GM12864 (cell line): ENCODE measurements at regions not wholly inside any gene's neighbourhood (a gene's known extent, or its start where the extent isn't known, plus 50 kb on each side); places are given as distances from the start of the nearest gene placed in this dataset.
"Not testable (repeated sequence)": the region's sequence is repeated elsewhere in the genome, so short reads cannot be mapped to it uniquely, and the experiment has no call there.

ENCODE experiments used
- DNase-seq: peaks from one replicate; pipeline ENCODE4 v3.0.0-alpha.2; 2011; ENCODE audit warnings: low read depth
- H3K4me3 ChIP-seq: 2 replicates; pipeline ENCODE4 v1.5.1; 2011; ENCODE audit warnings: mild to moderate bottlenecking, low read depth, low read length, control low read depth
- TF ChIP-seq, protein P1 (sequence below): IDR thresholded peaks from 2 replicates; pipeline ENCODE4 v1.5.1; 2011; ENCODE audit warnings: low read depth, mild to moderate bottlenecking, moderate library complexity, low read length, control low read depth, inconsistent platforms; ENCODE audit errors: missing control alignments

DNA sequence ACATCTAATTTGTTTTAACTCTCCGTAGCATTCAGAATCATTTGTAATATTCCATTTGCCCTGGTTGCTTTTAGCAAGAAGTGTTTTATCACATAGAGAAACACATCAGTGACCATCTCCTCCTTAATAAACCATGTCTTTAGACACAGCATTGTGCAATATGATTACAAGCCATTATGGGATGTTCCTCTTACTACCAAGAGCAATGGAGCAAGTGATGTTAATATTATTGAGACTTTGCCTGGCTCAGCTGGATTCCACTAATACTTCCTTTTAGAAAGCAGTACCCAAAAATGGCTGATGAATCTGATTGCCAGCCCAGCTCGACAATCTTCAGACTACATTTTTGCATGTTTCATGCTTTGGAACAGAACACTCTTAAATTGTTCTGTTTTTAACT lies 364.2 kb downstream of the OSTF1 start:
- H3K4me3 ChIP-seq, result no peak overlapping the region
- no peak for DNase-seq
- TF ChIP-seq, protein P1, sequence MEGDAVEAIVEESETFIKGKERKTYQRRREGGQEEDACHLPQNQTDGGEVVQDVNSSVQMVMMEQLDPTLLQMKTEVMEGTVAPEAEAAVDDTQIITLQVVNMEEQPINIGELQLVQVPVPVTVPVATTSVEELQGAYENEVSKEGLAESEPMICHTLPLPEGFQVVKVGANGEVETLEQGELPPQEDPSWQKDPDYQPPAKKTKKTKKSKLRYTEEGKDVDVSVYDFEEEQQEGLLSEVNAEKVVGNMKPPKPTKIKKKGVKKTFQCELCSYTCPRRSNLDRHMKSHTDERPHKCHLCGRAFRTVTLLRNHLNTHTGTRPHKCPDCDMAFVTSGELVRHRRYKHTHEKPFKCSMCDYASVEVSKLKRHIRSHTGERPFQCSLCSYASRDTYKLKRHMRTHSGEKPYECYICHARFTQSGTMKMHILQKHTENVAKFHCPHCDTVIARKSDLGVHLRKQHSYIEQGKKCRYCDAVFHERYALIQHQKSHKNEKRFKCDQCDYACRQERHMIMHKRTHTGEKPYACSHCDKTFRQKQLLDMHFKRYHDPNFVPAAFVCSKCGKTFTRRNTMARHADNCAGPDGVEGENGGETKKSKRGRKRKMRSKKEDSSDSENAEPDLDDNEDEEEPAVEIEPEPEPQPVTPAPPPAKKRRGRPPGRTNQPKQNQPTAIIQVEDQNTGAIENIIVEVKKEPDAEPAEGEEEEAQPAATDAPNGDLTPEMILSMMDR, result no peak

DNA sequence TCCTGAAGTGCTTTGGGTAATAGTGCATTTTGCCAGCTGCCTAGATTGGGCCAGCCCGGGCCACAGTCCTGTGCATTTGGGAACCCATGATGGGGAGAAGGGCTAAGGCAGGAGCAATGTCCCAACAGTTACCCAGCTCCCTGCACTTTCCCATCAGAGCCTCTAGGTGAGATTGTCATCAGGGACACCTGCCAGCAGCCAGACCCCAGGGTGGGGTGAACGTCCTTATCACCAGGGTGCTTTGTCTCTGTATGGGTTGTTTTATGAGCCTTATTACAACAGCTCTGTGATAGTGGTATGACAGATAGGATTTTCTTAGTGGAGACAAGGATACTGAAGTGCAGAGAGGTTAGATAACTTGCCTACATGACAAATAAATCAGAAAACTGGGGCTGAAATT lies 365.7 kb downstream of the OSTF1 start:
- DNase-seq, result no peak
- no peak overlapping the region for H3K4me3 ChIP-seq
- TF ChIP-seq, protein P1, result no peak

DNA sequence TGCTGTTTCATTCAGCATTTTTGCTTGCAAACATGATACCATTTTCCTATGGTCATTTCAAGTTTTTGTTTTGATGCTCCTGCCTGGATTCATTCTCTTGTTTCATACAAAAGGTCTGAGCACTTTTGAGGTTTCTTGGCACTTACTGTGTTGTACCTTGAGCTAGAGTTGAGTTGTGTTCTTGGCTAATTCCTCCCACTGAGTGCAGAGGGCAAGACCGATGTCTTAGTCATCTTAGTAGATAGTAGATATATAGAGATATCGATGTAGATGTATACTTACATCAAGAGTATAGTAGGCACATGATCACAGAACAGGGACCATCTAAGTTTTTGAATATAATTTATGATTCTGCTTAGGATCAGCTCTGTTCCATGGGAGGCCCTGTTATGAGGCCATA lies 366.6 kb downstream of the OSTF1 start:
- TF ChIP-seq, protein P1, result no peak
- DNase-seq, result no peak
- H3K4me3 ChIP-seq, result no peak overlapping the region

DNA sequence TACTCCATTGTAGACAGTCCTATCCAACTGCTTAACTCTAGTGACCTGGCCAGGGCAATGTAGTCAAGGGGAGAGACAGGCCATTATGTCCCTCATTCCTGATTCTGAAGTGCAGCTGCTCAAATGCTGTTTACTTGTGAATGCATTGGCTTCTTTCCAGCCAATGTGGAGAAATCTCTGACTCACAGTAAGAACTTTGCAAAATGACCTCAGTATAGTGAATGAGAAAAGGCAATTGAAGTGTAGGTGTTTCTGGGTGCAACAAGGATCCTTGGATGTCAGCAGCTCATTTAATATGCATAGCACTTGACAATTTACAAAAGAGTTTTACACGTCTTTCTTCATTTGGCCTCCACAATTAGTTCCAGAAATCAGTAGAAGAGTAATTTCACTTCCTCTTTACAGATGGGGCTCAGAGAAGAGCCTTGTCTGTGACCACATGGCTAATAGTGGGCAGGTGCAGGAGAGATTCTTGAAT lies 367.2 kb downstream of the OSTF1 start:
- no peak overlapping the region for H3K4me3 ChIP-seq
- peak; percentile 18 for DNase-seq
- TF ChIP-seq, protein P1, result no peak

DNA sequence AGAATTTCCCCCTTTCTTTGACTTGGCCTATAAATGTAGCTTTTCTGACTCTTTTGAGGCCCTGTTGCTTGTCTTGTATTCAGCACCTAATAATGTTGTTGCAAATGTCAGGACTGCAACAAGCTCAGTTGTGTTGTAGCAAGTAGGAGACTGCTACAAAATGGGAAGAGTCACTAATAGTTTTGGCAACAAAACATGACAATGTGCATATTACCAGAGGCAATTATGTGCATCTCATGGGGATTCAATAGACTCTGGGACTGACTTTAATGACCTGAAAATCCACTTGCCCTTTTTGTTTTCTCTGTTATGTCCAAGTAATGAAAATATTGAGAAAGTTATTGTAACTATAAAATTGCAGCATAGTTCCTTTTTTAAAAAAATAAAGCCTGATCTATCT lies 368.4 kb downstream of the OSTF1 start:
- DNase-seq, result no peak
- H3K4me3 ChIP-seq, result no peak overlapping the region
- TF ChIP-seq, protein P1, result no peak

DNA sequence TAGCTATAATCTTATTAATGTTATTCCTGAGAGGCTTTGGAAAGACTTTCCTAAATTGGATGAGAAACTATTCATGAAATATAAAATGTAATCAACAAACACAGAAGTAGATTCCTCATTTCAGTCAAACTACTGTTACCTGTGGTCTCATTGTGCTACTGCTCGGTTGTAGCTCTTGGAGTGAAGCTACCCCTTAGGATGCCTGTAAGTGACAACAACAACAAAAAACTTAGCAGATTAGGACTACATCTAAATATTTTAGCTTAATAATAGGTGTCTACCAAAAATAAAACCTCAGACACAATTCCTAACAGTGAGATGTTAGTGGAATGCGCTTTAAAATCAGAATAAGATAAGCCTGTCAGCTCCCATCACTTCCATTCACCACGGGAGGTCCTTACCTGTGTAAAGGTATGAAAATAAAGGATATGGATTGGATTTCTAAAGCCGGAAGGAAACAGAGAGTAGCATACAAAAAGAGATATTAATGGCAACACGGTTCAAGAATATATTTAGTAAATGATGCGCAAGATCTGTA lies 369.2 kb downstream of the OSTF1 start:
- no peak overlapping the region for H3K4me3 ChIP-seq
- no peak for DNase-seq
- TF ChIP-seq, protein P1, result no peak

DNA sequence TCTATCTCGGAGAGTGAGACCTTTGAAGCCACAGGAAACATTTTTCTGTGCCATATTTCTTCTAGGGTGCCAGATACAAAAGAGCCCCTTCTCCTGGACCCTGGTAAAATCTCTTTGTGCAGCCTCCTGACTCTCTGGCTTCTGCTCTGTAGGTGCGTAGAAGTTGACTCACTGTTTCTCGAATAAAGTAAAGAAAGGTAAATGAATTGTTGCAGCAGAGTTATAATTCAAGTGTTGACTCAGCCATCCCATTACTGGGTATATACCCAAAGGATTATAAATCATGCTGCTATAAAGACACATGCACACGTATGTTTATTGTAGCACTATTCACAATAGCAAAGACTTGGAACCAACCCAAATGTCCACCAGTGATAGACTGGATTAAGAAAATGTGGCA lies 371.0 kb downstream of the OSTF1 start:
- DNase-seq, H3K4me3 ChIP-seq: not testable (repeated sequence)
